Breast epithelium (tissue), 4 donors: ENCODE measurements at regions not wholly inside any gene's neighbourhood (a gene's known extent, or its start where the extent isn't known, plus 50 kb on each side); places are given as distances from the start of the nearest gene placed in this dataset.

ENCODE experiments used
- DNase-seq, 2 donors: peaks; one replicate each; pipeline ENCODE4 v3.0.0-alpha.2; 2019; ENCODE audit warnings: low spot score in 2 of 2
- H3K27ac ChIP-seq, 2 donors: fragments of 200-600 bp; sonication (generic) in 1 of 2; one replicate each; pipeline ENCODE4 v1.5.1; 2016 to 2019; ENCODE audit warnings: mild to moderate bottlenecking in 1 of 2
- H3K27me3 ChIP-seq, 2 donors: fragments of 200-600 bp; sonication (generic) in 1 of 2; one replicate each; pipeline versions ENCODE4 v1.5.1 to v1.6.0; 2017 to 2019; ENCODE audit warnings: control low read depth in 1 of 2, mild to moderate bottlenecking in 1 of 2
- H3K36me3 ChIP-seq: fragments of 200-600 bp; one replicate; pipeline ENCODE4 v1.5.1; 2019
- H3K4me1 ChIP-seq, 2 donors: fragments of 200-600 bp; sonication (generic); one replicate each; pipeline ENCODE4 v1.5.1; 2016 to 2019; ENCODE audit warnings: control low read depth in 1 of 2
- H3K4me3 ChIP-seq, 3 donors: fragments of 200-600 bp; sonication (generic); 1 replicate in 2 of 3; 2 replicates in 1 of 3; pipeline ENCODE4 v1.5.1; 2016 to 2019; ENCODE audit warnings: mild to moderate bottlenecking in 3 of 3, moderate library complexity in 2 of 3
- H3K9me3 ChIP-seq, 2 donors: fragments of 200-600 bp; sonication (generic) in 1 of 2; one replicate each; pipeline ENCODE4 v1.5.1; 2016 to 2019; ENCODE audit warnings: control low read depth in 1 of 2
- CTCF ChIP-seq, 3 donors: fragments of 450-650 bp; IDR thresholded peaks; one replicate each; pipeline ENCODE4 v1.5.1; 2016 to 2017; ENCODE audit warnings: antibody characterized with exemption in 3 of 3, mild to moderate bottlenecking in 3 of 3, moderate library complexity in 3 of 3
- POLR2A ChIP-seq: fragments of 450-650 bp; IDR thresholded peaks from one replicate; pipeline ENCODE4 v1.6.1; 2016; ENCODE audit warnings: antibody characterized with exemption, mild to moderate bottlenecking, moderate library complexity
- POLR2AphosphoS5 ChIP-seq, 3 donors: sonication (generic); formaldehyde crosslinking; IDR thresholded peaks; one replicate each; pipeline ENCODE4 v1.6.1; 2017; ENCODE audit warnings: antibody characterized with exemption in 3 of 3
- intact Hi-C: fragments of 100-400 bp; cut with DNase I; formaldehyde crosslinking; loops from one replicate; pipeline ENCODE4 v1.15.1; 2023; ENCODE audit warnings: low total_unique reads

GRCh38 chr12:88409257-88409656 lies 171.0 kb downstream of the KITLG start:
- Histone ChIP-seq H3K27me3 (no peaks in the 10 kb centered on the region), H3K4me1 (no peaks in the 10 kb centered on the region), H3K4me3 (no peak overlapping the region), H3K9me3 (no peaks in the 10 kb centered on the region), H3K27ac (no peak overlapping the region), H3K36me3 (no peaks in the 10 kb centered on the region)
- no peak for DNase-seq
- TF ChIP-seq POLR2AphosphoS5 (IDR thresholded peaks at IDR 0.05) (no peak), POLR2A (no peak), CTCF (IDR thresholded peaks at IDR 0.05) (no peak)
- intact Hi-C loops: no loop called here

DNA sequence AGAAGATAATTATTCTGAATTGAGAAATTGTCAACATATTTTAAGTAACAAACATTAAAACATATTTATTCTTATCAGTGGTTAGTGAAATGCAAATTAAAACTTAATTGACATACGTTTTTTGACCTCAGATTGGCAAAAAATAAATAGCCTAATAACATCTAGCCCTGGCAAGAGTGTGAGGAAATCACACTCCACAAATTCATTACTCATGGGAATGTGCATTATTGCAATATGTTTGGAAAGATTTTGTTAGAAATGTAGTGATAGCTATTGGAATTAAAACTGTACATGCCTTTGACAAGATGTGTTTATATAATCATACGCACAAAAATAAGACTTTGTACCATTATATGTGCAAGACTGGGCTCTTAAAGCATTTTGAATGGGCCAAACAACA lies 168.6 kb downstream of the KITLG start:
- no peak for DNase-seq
- TF ChIP-seq POLR2A (no peak), CTCF (IDR thresholded peaks at IDR 0.05) (no peak), POLR2AphosphoS5 (IDR thresholded peaks at IDR 0.05) (no peak)
- Histone ChIP-seq H3K36me3 (no peaks in the 10 kb centered on the region), H3K4me1 (no peaks in the 10 kb centered on the region), H3K27ac (no peak overlapping the region), H3K9me3 (no peaks in the 10 kb centered on the region), H3K4me3 (no peak overlapping the region), H3K27me3 (no peaks in the 10 kb centered on the region)
- intact Hi-C loops: no loop called here

GRCh38 chr12:88413646-88414045 lies 166.6 kb downstream of the KITLG start:
- Histone ChIP-seq H3K9me3 (no peaks in the 10 kb centered on the region), H3K27ac (no peak overlapping the region), H3K27me3 (no peaks in the 10 kb centered on the region), H3K36me3 (no peaks in the 10 kb centered on the region), H3K4me1 (no peaks in the 10 kb centered on the region), H3K4me3 (no peak overlapping the region)
- DNase-seq: no peak
- TF ChIP-seq POLR2A (no peak), CTCF (IDR thresholded peaks at IDR 0.05) (no peak), POLR2AphosphoS5 (IDR thresholded peaks at IDR 0.05) (no peak)
- intact Hi-C loops: no loop called here

DNA sequence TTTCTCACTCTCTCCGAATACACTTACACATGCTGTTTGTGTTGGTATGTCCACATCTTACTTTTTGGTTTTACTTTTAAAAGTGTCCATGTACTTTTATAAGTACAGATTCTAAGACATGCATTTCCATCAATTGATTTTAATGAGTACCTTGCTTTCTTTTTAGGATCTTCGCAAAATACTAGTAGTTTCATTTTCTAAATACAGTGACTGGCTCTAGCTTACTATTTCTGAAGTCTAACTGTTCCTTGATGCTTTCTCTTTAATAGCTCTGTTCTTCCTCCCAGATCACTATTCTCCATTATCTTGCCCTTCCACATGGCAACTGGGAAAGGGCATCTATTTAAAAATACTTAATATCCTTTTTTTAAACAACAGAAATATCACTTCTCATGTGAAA lies 164.1 kb downstream of the KITLG start:
- H3K4me1 ChIP-seq: no peaks in the 10 kb centered on the region
- H3K27ac ChIP-seq: no peak overlapping the region
- TF ChIP-seq POLR2AphosphoS5 (IDR thresholded peaks at IDR 0.05): no peak
- TF ChIP-seq CTCF (IDR thresholded peaks at IDR 0.05): no peak
- no peak for TF ChIP-seq POLR2A
- no peaks in the 10 kb centered on the region for H3K9me3 ChIP-seq
- no peaks in the 10 kb centered on the region for H3K36me3 ChIP-seq
- no peak overlapping the region for H3K4me3 ChIP-seq
- no peak for DNase-seq
- no peaks in the 10 kb centered on the region for H3K27me3 ChIP-seq
- intact Hi-C loops: no loop called here

DNA sequence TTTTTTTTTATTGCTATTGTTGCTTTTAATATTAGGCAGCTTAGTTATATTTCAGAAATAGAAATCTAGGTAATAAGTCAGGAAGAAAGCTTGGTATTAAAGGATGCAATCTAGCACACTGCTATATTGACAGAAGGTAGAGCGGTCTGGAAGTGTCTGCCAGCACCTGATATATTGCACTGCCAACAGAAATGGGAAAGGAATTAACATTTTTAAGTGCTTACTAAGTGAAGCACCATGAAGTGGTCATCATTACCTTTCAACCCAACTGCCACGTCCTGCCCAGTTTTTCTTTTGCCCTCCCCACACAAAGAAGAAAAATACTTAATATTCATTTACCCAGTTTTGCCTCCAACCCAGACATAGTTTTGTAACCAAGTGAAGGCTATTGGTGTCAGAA lies 163.5 kb downstream of the KITLG start:
- Histone ChIP-seq H3K27me3 (no peaks in the 10 kb centered on the region), H3K36me3 (no peaks in the 10 kb centered on the region), H3K4me3 (no peak overlapping the region), H3K27ac (no peak overlapping the region), H3K9me3 (no peaks in the 10 kb centered on the region), H3K4me1 (no peaks in the 10 kb centered on the region)
- TF ChIP-seq CTCF (IDR thresholded peaks at IDR 0.05): no peak
- TF ChIP-seq POLR2A: no peak
- no peak for TF ChIP-seq POLR2AphosphoS5 (IDR thresholded peaks at IDR 0.05)
- no peak for DNase-seq
- intact Hi-C loops: no loop called here
